NCI-H2029 treated with DMSO at 0.1 percent for 48 hours (cell line): ENCODE measurements at regions not wholly inside any gene's neighbourhood (a gene's known extent, or its start where the extent isn't known, plus 50 kb on each side); places are given as distances from the start of the nearest gene placed in this dataset.
"Not testable (repeated sequence)": the region's sequence is repeated elsewhere in the genome, so short reads cannot be mapped to it uniquely, and the experiment has no call there.

Experiments used
- DNase-seq: peaks from one replicate; lab custom pipeline; 2025; lab: John Stamatoyannopoulos, UW

DNA sequence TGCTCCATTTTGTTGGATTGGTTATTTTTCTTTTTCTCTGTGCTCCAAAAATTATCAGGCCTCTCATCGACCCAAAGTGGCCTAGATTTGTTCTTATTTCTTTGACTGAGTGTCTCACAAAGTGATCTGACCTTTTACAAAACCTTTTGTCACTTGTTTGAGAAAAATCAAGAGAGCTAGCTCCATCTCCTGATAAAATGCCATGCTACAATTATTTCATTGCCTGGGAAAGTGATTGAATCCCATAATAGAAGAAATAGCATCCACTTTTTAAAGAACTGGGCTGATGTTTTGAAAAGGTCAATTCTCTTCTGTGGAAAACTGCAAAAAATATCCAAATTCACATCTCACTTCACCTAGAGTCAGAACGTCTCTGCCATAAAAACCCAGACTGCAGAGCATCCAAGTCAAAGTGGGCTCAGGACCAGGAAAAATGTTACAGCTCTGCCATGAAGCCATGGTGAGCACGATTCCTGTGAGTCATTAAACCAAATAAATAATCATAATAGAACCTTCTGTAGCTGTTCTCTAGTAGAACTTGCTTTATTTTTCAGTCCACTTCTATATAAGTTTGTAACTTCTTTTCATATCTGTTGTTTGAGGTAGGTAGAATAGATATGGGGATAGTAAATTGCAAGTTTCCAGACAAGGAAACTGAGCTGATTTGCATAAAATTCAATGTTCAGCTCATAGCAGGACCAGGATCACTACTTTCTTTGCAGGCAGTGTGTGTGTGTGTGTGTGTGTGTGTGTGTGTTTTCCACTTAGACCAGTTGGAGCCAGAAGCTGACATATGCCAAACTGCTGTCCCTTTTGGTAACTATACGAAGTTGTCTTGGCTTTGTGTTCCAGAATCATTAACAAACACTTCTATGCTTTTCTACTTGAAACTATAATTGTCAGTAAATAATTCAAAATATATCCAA lies 632.5 kb upstream of the ANKRD30A start:
- DNase-seq: no peak

DNA sequence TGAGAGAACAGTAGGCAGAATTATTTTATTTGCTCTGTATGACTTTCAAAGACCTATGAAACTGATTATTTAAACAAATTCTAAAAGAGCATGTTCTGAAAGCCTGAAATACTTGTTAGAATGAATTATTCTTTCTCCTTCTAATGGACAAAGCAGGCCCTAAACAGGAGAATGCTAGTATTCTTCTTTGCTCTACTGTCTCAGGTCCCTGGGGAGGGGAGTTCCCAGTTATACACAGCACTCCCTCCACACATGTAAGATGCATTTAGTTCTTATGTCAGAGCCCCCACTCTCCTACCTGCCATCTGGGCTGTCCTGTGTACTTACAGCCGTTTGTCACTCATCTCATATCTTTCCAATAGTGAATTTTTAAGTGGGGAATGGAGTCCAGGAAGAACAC lies 633.5 kb upstream of the ANKRD30A start:
- no peak for DNase-seq

DNA sequence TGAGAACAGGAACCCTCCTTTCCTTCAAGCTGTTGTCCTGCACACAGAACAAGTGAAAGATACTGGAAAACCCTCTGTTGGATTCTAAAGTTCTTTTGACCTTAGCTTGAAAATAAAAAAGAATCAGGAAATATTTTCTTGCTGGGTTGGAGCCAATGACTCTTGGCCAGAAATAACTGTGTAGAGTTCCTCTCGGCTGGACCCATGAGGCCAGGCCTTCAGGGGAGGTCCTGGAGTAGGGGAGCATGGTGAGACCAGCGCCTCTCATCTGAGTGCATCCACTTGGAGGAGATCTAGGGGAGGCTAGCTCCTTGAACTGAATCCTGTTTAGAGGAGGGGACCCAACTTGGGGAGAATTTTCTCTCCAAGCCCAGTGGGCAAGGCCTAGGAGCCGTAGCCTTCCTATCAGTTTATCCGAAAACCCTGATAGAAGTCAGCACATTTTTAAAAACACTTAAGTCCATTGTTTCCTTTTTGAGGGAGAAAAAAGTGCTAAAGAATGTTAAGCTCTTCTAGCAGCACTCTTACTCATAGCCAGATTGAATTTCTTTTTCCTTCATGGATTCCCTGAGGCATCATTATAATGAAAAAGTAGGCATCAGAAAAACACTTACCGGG lies 635.7 kb upstream of the ANKRD30A start:
- DNase-seq: no peak

DNA sequence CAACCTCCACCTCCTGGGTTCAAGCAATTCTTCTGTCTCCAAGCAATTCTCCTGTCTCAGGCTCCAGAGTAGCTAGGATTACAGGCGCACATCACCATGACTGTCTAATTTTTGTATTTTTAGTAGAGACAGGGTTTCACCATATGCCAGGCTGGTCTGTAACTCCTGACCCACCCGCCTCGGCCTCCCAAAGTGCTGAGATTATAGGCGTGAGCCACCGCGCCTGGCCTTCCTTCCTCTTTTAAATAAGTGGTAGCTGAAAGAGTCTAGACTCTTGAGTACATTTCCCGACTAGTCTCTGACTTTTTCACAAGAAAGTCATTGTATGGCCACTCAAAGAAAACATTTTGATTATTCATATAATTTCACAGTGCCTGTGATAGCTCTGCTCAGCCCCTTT lies 636.2 kb upstream of the ANKRD30A start:
- DNase-seq: no peak

DNA sequence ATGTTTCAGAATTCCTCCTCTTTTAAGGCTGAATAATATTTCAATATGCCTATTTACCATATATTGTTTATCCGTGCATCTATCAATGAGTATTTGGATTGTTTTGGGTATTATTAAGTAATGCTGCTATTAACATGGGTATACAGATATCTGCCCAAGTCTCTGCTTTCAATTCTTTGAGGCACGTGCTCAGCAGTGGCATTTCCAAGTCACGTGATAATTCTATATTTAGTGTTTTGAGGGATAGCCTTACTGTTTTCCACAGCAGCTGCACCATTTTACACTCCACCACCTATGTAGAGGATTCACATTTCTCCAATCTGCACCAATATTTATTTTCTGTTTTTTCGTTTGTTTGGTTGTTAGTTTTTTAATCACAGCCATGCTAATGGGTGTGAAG lies 636.8 kb upstream of the ANKRD30A start:
- DNase-seq: no peak

DNA sequence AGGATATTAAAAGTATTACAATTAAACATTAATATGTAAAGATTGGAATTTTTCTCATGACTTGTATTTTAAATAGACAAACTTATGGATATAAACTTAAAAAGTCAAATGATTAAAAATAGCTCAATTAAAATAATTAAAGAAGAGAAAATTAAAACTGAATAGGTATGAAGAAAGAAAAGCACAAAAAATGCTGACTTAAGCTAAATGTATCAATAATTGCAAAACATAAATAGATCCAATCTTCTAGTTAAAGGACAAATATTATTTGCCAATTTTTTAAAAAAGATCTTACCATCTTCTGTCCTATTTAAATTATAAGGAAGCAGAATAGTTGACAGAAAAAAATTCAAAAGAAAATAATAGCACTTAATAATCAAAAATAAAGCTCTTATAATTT lies 646.3 kb upstream of the ANKRD30A start:
- DNase-seq: no peak

DNA sequence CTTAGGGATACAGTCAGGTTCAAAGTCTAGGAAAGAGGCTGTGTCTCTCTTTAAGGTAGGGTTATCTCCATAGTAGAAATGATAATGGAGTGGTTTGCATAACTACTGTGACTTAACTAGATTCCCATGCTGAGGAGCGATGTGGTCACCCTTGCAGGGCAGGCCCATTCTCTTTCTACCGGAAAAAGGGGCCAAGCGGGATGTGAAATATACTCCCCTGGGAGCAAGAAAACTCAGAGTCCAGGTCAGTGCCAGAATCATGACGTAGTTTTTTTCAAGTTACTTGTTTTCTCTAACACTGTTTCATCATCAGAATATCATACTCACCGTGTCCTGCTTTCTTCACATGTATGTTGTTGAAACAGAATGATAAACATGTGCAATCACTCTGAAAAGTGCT lies 649.0 kb upstream of the ANKRD30A start:
- no peak for DNase-seq

DNA sequence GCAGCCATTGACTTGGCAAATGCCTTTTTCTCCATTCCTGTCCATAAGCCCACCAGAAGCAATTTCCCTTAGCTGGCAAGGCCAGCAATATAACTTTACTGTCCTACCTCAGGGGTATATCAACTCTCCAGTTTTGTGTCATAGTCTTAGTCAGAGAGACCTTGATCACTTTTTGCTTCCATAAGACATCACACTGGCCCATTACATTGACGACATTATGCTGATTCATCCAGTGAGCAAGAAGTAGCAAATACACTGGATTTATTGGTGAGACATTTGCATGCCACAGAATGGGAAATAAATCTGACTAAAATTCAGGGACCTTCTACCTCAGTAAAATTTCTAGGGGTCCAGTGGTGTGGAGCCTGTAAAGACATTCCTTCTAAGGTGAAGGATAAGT lies 649.7 kb upstream of the ANKRD30A start:
- no peak for DNase-seq

DNA sequence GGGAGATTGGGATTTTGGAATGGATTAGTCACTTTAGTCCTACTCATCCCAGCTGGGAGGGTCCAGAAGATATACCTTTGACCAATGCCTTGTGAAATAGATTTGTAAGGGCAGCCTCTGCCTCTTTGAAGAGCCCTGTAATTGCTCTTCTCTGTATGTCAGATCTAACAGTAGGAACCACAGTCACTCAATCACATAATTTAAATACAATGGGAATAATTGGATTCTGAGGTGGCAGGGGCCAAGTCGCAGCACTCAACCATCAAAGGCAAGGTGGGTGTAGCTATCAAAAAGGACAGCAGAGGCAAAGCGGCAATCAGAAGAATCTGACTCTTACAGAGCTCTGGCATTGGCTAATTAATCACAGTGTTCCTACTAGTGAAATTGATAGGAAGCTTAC lies 650.9 kb upstream of the ANKRD30A start:
- no peak for DNase-seq

DNA sequence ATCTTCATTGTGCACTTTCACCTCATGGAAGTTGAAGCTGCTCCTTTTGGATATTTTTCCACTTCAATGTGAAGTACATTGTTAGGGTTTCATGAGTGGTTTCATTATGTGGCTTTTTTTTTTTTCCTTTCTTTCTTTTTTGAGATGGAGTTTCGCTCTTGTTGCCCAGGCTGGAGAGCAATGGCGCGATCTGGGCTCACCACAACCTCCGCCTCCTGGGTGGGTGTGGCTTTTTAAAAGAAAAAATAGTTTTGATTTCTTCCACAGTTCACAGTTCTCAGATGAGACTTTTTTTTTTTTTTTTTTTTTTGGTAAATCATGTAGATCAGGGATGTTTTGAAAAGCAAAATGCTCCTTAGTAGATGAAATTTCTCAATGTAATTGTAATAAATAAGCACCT lies 652.3 kb upstream of the ANKRD30A start:
- no peak for DNase-seq

DNA sequence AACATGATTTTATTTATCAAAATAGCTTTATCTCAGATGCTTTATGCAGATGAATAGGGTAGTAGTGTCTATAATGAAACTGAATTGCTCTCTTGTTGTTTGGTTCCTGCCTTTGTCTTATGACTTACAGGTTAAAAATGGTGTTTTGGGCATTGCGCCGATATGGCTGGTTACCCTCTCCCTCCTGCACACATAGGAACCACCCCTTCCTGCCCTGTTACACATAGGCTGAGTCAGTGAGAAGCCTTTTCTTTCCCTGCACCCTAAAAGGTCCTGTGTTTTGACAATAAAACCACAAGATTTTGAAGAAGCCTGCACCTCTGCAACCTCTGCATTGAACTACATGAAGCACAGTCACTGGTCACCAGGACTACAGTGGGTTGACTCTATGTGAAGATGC lies 655.8 kb upstream of the ANKRD30A start:
- DNase-seq: no peak

DNA sequence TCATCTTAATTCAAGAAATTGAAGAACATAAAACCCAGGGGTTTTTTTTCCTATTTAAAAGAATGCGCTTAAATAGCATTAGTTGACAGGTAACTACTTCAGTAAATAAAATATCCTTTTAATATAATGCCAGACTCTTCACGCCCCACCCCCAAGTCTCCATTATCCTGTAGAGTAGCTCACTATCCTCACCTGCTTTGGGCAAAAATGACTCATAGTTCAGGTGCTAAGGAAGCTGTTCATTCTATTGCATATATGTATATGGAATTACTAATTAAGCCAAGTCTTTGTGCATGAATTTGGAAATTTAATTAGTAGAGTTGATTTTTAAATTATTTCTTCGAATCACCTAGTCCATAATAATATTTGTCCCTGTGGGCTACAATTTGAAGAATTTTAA lies 656.8 kb upstream of the ANKRD30A start:
- DNase-seq: no peak

DNA sequence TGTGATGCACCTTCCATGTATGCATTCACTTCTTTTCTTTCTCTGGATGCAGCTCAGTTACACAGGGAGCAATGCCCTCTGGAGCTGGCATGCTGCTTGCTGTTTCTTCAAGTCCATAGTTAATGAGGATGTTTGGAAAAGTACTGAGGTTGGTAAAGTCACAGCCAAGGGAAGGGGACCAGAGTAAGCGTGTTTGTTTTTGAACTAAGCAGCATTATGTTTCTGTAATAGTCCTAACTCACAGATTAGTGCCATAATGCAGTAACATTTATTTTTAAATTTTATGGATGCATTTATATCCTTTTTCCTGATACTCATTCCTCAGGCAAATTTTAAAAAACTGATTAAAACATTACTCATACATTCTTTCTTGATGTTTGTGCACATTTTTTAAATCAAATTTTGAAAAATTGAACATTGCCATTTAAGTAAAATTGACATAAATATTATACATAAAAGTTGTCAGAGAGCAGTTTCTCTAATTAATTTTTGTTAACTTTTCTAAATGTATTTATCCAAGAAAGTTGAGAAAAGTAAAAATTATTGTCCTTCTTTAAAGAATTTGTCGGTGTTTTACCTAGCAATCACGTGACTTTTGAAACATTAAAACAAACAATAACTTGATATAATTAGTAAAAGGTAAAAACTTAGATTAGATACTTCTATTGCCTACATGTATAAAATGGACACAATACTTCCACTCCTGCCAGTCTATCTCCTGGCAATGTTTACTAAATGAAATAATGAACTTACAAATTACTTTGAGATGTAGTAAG lies 659.6 kb upstream of the ANKRD30A start:
- no peak for DNase-seq

DNA sequence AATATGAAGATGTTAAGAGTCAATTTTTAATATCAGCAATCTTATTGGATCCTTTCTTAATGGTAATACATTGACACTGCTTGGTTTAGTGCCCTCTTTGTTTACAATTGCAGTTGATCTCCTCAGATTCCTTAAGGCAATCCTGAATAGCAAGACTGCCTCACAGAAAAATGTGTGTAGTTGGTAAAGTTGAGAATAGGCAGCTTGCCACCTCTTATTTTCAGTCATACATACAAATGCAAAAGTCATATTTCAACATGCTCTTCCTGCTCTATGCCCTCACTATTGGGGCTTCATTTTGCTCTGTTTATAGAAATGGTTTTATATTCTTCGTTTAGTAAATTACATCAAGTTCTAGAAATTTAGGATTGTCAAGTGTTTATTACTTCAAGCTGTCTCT lies 661.1 kb upstream of the ANKRD30A start:
- no peak for DNase-seq

DNA sequence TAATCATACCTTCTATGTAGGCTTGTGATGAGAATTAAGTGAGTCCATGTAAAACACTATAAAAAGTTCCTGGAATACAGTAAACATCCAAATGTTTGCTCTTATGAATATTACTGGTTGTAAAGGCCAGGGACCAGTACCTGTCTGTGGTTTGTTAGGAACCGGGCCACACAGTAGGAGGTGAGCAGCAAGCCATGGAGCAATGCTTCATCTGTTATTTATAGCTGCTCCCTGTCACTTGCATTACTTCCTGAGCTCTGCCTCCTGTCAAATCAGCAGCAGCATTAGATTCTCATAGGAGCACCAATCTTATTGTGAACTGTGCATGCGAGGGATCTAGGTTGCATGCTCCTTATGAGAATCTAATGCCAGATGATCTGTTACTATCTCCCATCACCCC lies 662.0 kb upstream of the ANKRD30A start:
- DNase-seq: no peak

DNA sequence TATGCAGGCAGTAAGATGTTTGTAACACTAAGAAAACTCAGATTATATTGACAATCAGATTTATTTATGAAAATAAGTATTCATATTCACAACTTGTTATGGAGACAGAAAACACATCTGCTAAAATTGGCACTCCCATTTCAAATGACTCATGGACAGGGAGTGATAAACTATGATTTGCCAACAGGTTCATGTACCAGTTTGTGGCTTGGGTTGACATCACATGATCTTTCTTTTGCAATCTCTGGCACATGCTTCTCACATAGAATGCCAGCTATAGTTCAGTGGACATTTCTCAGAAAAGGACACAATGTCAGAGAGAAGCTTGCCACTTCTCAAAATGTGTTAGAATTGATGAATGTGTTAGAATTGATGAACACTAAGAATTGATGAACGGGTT lies 663.2 kb upstream of the ANKRD30A start:
- DNase-seq: no peak

DNA sequence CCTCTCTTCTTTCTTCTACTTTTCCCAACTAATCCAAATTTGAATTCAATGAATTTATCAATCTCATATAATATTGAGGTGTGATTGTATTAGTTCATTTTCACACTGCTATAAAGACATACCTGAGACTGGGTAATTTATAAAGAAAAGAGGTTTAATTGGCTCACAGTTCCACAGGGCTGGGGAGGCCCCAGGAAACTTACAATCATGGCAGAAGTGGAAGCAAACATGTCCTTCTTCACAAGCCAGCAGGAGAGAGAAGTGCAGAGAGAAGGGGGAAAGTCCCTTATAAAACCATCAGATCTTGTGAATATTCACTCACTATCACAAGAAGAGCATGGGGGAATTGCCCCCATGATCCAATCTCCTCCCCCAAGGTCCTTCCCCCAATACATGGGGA lies 667.0 kb upstream of the ANKRD30A start:
- not testable (repeated sequence) for DNase-seq

DNA sequence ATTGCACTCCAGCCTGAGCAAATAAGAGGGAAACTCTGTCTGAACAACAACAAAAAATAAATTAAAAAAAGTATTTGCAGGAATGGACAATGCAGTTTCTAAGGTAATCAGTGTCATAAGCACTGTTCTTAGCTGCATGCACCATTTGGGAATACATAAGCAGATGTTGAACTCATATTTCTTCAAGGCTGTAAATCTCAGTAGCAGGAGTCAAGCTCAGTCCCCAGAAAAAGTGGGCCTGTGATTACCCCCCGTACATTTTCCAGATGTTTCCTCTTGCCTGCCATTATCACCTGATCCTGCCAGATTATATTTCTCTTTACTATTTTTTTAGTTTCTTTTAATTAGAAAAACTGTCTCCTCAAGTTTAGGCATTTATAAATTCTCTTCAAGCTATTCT lies 667.6 kb upstream of the ANKRD30A start:
- no peak for DNase-seq

DNA sequence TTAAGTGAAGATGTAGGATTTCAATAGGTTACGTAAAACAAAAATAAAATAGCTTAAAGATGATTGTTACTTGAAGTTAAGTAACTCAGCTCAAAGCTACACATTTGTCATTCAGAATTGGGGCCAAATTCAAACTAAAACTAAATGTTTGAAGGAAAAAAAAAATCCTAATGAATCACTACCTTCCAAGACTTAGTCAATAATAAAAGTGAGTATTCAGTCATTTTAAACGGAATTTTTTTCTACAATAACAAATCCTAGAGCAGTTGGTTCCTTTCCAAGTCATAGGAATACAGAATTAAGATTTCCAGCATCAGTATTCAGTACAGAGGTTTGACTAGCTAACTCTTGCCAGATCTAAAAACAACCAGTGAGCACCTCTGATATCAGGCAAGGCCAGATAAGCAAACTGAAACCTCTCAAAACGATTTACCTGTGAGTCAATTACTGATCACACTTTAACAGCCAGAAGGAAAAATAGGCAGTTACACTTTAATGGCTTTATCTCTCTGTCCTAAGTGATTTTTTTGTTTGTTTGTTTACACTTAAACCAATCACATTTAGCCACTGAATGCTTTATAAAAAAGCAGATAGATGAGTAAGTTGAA lies 669.8 kb upstream of the ANKRD30A start:
- no peak for DNase-seq

DNA sequence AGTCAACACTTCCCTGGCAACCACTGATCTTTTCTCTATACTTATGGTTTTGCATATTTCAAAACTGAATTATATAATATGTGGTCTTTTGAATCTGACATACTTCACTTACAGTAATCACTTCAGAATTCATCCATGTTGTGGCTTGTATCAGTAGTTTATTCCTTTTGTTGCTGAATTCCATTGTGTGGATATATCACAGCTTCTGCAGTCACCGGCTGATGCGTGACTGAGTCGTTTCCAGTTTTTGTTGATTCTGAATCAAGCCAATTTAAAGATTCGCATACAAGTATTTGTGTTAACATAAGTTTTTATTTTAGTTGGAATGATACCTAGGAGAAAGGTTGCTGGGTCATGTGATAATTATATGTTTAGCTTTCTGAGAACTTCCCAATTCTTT lies 672.5 kb upstream of the ANKRD30A start:
- no peak for DNase-seq

DNA sequence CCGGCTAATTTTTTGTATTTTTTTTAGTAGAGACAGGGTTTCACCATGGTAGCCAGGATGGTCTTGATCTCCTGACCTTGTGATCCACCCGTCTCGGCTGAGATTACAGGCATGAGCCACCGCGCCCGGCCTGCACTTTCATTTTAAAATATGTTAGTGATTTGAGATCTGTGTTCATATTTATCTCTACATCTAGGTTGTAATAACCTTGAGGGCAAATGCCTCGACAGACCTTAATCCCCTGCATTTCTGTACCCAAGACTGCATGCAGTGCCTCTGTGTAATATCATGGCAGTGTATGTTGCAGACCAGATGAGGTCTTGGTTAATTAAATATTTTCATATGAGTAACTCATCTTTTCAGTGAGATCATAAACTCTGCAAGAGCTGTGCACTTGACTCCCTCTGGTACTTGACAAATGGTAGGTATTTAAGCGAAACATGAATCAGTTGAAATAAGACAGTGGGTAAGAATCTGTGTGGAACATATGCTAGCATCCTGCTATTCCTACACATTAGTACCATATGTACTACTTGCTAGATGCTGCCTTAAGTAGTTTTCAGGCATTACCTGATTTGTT lies 673.9 kb upstream of the ANKRD30A start:
- no peak for DNase-seq

DNA sequence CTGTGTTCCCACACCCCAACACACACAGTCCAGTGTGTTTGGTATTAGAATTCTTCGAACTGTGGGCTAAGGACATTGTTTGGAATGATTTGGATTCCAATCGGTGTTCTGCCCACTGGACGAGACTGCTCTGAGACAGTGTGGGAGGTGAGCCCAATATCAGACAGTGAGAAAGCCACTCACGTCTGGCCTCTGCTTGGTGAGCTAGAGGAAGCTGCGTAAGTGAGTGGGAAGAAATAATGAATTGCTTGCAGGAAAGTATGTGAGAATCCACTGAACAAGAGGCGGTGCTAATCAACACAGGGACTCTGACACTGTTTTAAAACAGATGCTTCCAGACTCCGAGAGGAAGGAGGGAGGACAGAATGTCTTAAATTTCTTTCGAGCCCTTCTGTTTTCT lies 675.0 kb upstream of the ANKRD30A start:
- DNase-seq: no peak
